ENCODE measurements at regions not wholly inside any gene's neighbourhood (a gene's known extent, or its start where the extent isn't known, plus 50 kb on each side); places are given as distances from the start of the nearest gene placed in this dataset.

- Histone ChIP-seq H3K4me1 (ENCODE audit: insufficient read depth, low read length, poor library complexity, severe bottlenecking) (no peaks in the 10 kb centered on the region), H3F3A (ENCODE audit: low read depth) (no peaks in the 10 kb centered on the region), H3K9ac (ENCODE audit: low read depth, low read length, poor library complexity, severe bottlenecking) (no peak overlapping the region), H3K9me2 (replicated peaks; ENCODE audit: low read depth, low read length) (no peaks in the 10 kb centered on the region), H3K79me2 (ENCODE audit: insufficient read depth, low read length) (no peaks in the 10 kb centered on the region), H3K27me3 (ENCODE audit: insufficient read depth, low read length, poor library complexity, severe bottlenecking) (no peaks in the 10 kb centered on the region), H3K4me3 (ENCODE audit: low read length, poor library complexity, severe bottlenecking) (no peak overlapping the region), H3K9me3 (ENCODE audit: insufficient read depth, low read depth, low read length) (no peaks in the 10 kb centered on the region), H3K4me2 (ENCODE audit: low read depth, low read length, poor library complexity, severe bottlenecking) (no peak overlapping the region), H2AFZ (ENCODE audit: low read length) (no peak overlapping the region), H4K20me1 (ENCODE audit: insufficient read depth, low read length, poor library complexity, severe bottlenecking) (no peaks in the 10 kb centered on the region), H3K36me3 (ENCODE audit: insufficient read depth, low read length) (no peaks in the 10 kb centered on the region)
- no peak for TF ChIP-seq EZH2phosphoT487 (IDR thresholded peaks at IDR 0.05; ENCODE audit: borderline replicate concordance)
- TF ChIP-seq, protein P1, sequence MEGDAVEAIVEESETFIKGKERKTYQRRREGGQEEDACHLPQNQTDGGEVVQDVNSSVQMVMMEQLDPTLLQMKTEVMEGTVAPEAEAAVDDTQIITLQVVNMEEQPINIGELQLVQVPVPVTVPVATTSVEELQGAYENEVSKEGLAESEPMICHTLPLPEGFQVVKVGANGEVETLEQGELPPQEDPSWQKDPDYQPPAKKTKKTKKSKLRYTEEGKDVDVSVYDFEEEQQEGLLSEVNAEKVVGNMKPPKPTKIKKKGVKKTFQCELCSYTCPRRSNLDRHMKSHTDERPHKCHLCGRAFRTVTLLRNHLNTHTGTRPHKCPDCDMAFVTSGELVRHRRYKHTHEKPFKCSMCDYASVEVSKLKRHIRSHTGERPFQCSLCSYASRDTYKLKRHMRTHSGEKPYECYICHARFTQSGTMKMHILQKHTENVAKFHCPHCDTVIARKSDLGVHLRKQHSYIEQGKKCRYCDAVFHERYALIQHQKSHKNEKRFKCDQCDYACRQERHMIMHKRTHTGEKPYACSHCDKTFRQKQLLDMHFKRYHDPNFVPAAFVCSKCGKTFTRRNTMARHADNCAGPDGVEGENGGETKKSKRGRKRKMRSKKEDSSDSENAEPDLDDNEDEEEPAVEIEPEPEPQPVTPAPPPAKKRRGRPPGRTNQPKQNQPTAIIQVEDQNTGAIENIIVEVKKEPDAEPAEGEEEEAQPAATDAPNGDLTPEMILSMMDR (conservative IDR thresholded peaks at IDR 0.05; ENCODE audit: low read length): no peak
These were observed 758.0 kb upstream of the MMS22L start for GRCh38 chr6:98041056-98041455.

DNA sequence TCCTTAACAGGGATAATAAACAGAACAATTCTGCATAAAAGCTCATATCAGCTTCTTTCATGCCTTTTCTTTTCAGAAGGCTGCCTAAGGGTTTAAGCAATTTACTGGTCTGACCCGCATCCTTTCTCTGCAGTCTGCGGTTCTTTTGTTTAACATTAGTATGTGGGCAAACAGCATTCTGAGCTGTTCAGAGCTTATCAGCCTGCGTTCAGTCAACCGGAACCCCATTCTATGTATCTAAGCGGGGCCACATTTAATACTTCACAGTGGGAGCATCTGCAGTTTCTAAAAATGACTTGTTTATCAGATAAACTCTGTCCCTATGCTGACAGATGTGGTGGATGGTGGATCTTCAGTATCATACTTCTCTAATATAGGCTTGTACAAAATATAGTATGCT lies 758.9 kb upstream of the MMS22L start:
- Histone ChIP-seq H3K36me3 (ENCODE audit: insufficient read depth, low read length) (no peaks in the 10 kb centered on the region), H3K4me1 (ENCODE audit: insufficient read depth, low read length, poor library complexity, severe bottlenecking) (no peaks in the 10 kb centered on the region), H4K20me1 (ENCODE audit: insufficient read depth, low read length, poor library complexity, severe bottlenecking) (no peaks in the 10 kb centered on the region), H3K4me2 (ENCODE audit: low read depth, low read length, poor library complexity, severe bottlenecking) (no peak overlapping the region), H3K79me2 (ENCODE audit: insufficient read depth, low read length) (no peaks in the 10 kb centered on the region), H3K4me3 (ENCODE audit: low read length, poor library complexity, severe bottlenecking) (no peak overlapping the region), H3K27me3 (ENCODE audit: insufficient read depth, low read length, poor library complexity, severe bottlenecking) (no peaks in the 10 kb centered on the region), H3F3A (ENCODE audit: low read depth) (no peaks in the 10 kb centered on the region), H3K9ac (ENCODE audit: low read depth, low read length, poor library complexity, severe bottlenecking) (no peak overlapping the region), H3K9me3 (ENCODE audit: insufficient read depth, low read depth, low read length) (no peaks in the 10 kb centered on the region), H3K9me2 (replicated peaks; ENCODE audit: low read depth, low read length) (no peaks in the 10 kb centered on the region), H2AFZ (ENCODE audit: low read length) (no peak overlapping the region)
- no peak for TF ChIP-seq EZH2phosphoT487 (IDR thresholded peaks at IDR 0.05; ENCODE audit: borderline replicate concordance)
- TF ChIP-seq, protein P1 (conservative IDR thresholded peaks at IDR 0.05; ENCODE audit: low read length): no peak

GRCh38 chr6:98044151-98044561 lies 761.1 kb upstream of the MMS22L start:
- Histone ChIP-seq H3K9ac (ENCODE audit: low read depth, low read length, poor library complexity, severe bottlenecking) (no peak overlapping the region), H2AFZ (ENCODE audit: low read length) (no peak overlapping the region), H3K27me3 (ENCODE audit: insufficient read depth, low read length, poor library complexity, severe bottlenecking) (no peaks in the 10 kb centered on the region), H3K4me3 (ENCODE audit: low read length, poor library complexity, severe bottlenecking) (no peak overlapping the region), H3K9me2 (replicated peaks; ENCODE audit: low read depth, low read length) (no peaks in the 10 kb centered on the region), H3K9me3 (ENCODE audit: insufficient read depth, low read depth, low read length) (no peaks in the 10 kb centered on the region), H3K4me1 (ENCODE audit: insufficient read depth, low read length, poor library complexity, severe bottlenecking) (no peaks in the 10 kb centered on the region), H4K20me1 (ENCODE audit: insufficient read depth, low read length, poor library complexity, severe bottlenecking) (no peaks in the 10 kb centered on the region), H3K79me2 (ENCODE audit: insufficient read depth, low read length) (no peaks in the 10 kb centered on the region), H3K36me3 (ENCODE audit: insufficient read depth, low read length) (no peaks in the 10 kb centered on the region), H3K4me2 (ENCODE audit: low read depth, low read length, poor library complexity, severe bottlenecking) (no peak overlapping the region), H3F3A (ENCODE audit: low read depth) (no peaks in the 10 kb centered on the region)
- TF ChIP-seq, protein P1 (conservative IDR thresholded peaks at IDR 0.05; ENCODE audit: low read length): no peak
- TF ChIP-seq EZH2phosphoT487 (IDR thresholded peaks at IDR 0.05; ENCODE audit: borderline replicate concordance): no peak
